ENCODE measurements at regions not wholly inside any gene's neighbourhood (a gene's known extent, or its start where the extent isn't known, plus 50 kb on each side); places are given as distances from the start of the nearest gene placed in this dataset.

GRCh38 chr10:60569681-60570080 is 180.0 kb upstream of the ANK3 start:
- H3K4me3 ChIP-seq (ENCODE audit: control insufficient read depth in 2 of 3, extremely low read depth in 1 of 3, insufficient read depth in 2 of 3, low read depth in 1 of 3, low read length in 3 of 3), result no peak overlapping the region
- H2AFZ ChIP-seq (ENCODE audit: control insufficient read depth, low read length), result no peak overlapping the region
- no peaks in the 10 kb centered on the region for H3K36me3 ChIP-seq (ENCODE audit: control insufficient read depth in 2 of 2, extremely low read depth in 1 of 2, insufficient read depth in 2 of 2, low read length in 2 of 2)
- TF ChIP-seq CTCF (optimal IDR thresholded peaks at IDR 0.05 in 1 of 3, IDR thresholded peaks at IDR 0.05 in 1 of 3, conservative IDR thresholded peaks at IDR 0.05 in 1 of 3; ENCODE audit: extremely low read depth in 1 of 3, insufficient read depth in 2 of 3, low read length in 3 of 3), result no peak
- FAIRE-seq (no peak), DNase-seq (ENCODE audit: low read depth, low spot score) (no peak)
- no peaks in the 10 kb centered on the region for H3K27me3 ChIP-seq (ENCODE audit: control insufficient read depth, extremely low read depth, insufficient read depth, low read length)
- dilution Hi-C loops (cut with MboI; ENCODE audit: extremely low pct_ligation_motif_present, low sequenced_read_pairs), result no loop called here
- peaks cover 6% of the 10 kb centered on the region for H3K4me1 ChIP-seq (ENCODE audit: control insufficient read depth, extremely low read depth, insufficient read depth, low read length)
- H3K9me3 ChIP-seq (ENCODE audit: control insufficient read depth, low read depth, low read length), result no peaks in the 10 kb centered on the region
- H3K27ac ChIP-seq (ENCODE audit: control insufficient read depth, insufficient read depth, low read length), result no peak overlapping the region
- H3K9me1 ChIP-seq (ENCODE audit: control insufficient read depth, extremely low read depth, insufficient read depth, low read length), result no peaks in the 10 kb centered on the region
- H3K9ac ChIP-seq (ENCODE audit: control insufficient read depth, extremely low read depth, insufficient read depth, low read length), result no peak overlapping the region
- no peak overlapping the region for H3K4me2 ChIP-seq (ENCODE audit: control insufficient read depth, extremely low read depth, insufficient read depth, low read depth, low read length)
- no peaks in the 10 kb centered on the region for H4K20me1 ChIP-seq (ENCODE audit: control insufficient read depth, extremely low read depth, insufficient read depth, low read length)
- no peaks in the 10 kb centered on the region for H3K79me2 ChIP-seq (ENCODE audit: control insufficient read depth, insufficient read depth, low read length)

- no peak overlapping the region for H3K9ac ChIP-seq (ENCODE audit: control insufficient read depth, extremely low read depth, insufficient read depth, low read length)
- dilution Hi-C loops (cut with MboI; ENCODE audit: extremely low pct_ligation_motif_present, low sequenced_read_pairs), result no loop called here
- no peak overlapping the region for H3K27ac ChIP-seq (ENCODE audit: control insufficient read depth, insufficient read depth, low read length)
- DNase-seq (ENCODE audit: low read depth, low spot score) (no peak), FAIRE-seq (no peak)
- H3K9me1 ChIP-seq (ENCODE audit: control insufficient read depth, extremely low read depth, insufficient read depth, low read length), result no peaks in the 10 kb centered on the region
- no peaks in the 10 kb centered on the region for H3K9me3 ChIP-seq (ENCODE audit: control insufficient read depth, low read depth, low read length)
- H3K27me3 ChIP-seq (ENCODE audit: control insufficient read depth, extremely low read depth, insufficient read depth, low read length), result no peaks in the 10 kb centered on the region
- no peaks in the 10 kb centered on the region for H3K36me3 ChIP-seq (ENCODE audit: control insufficient read depth in 2 of 2, extremely low read depth in 1 of 2, insufficient read depth in 2 of 2, low read length in 2 of 2)
- H2AFZ ChIP-seq (ENCODE audit: control insufficient read depth, low read length), result no peak overlapping the region
- H3K4me1 ChIP-seq (ENCODE audit: control insufficient read depth, extremely low read depth, insufficient read depth, low read length), result no peaks in the 10 kb centered on the region
- H3K79me2 ChIP-seq (ENCODE audit: control insufficient read depth, insufficient read depth, low read length), result no peaks in the 10 kb centered on the region
- no peak overlapping the region for H3K4me3 ChIP-seq (ENCODE audit: control insufficient read depth in 2 of 3, extremely low read depth in 1 of 3, insufficient read depth in 2 of 3, low read depth in 1 of 3, low read length in 3 of 3)
- no peaks in the 10 kb centered on the region for H4K20me1 ChIP-seq (ENCODE audit: control insufficient read depth, extremely low read depth, insufficient read depth, low read length)
- no peak overlapping the region for H3K4me2 ChIP-seq (ENCODE audit: control insufficient read depth, extremely low read depth, insufficient read depth, low read depth, low read length)
- TF ChIP-seq EZH2 (IDR thresholded peaks at IDR 0.05; ENCODE audit: low read length) (no peak), CTCF (optimal IDR thresholded peaks at IDR 0.05 in 1 of 3, IDR thresholded peaks at IDR 0.05 in 1 of 3, conservative IDR thresholded peaks at IDR 0.05 in 1 of 3; ENCODE audit: extremely low read depth in 1 of 3, insufficient read depth in 2 of 3, low read length in 3 of 3) (no peak)
Measured at GRCh38 chr10:60566096-60566495, 176.4 kb upstream of the ANK3 start.
